ENCODE measurements at regions not wholly inside any gene's neighbourhood (a gene's known extent, or its start where the extent isn't known, plus 50 kb on each side); places are given as distances from the start of the nearest gene placed in this dataset.
"Not testable (repeated sequence)": the region's sequence is repeated elsewhere in the genome, so short reads cannot be mapped to it uniquely, and the experiment has no call there.

GRCh38 chr5:131005963-131006684 is 158.9 kb downstream of the HINT1 start:
- no peak for DNase-seq (ENCODE audit: low spot score)

GRCh38 chr5:131001507-131001906 is 163.5 kb downstream of the HINT1 start:
- DNase-seq (ENCODE audit: low spot score): no peak

- no peak for DNase-seq (ENCODE audit: low spot score)
Observed at GRCh38 chr5:131000289-131000688, 164.8 kb downstream of the HINT1 start.

- not testable (repeated sequence) for DNase-seq (ENCODE audit: low spot score)
Observed at GRCh38 chr5:130996720-130997119, 168.3 kb downstream of the HINT1 start.

GRCh38 chr5:130995851-130996250 is 169.2 kb downstream of the HINT1 start:
- DNase-seq (ENCODE audit: low spot score): no peak

- no peak for DNase-seq (ENCODE audit: low spot score)
Observed at GRCh38 chr5:130995254-130995515, 169.9 kb downstream of the HINT1 start.

GRCh38 chr5:130994496-130995253 is 170.4 kb downstream of the HINT1 start:
- DNase-seq (ENCODE audit: low spot score): no peak

- no peak for DNase-seq (ENCODE audit: low spot score)
Observed at GRCh38 chr5:130992621-130993020, 172.4 kb downstream of the HINT1 start.

GRCh38 chr5:130992095-130992494 is 173.0 kb downstream of the HINT1 start:
- no peak for DNase-seq (ENCODE audit: low spot score)

- DNase-seq (ENCODE audit: low spot score): no peak
Observed at GRCh38 chr5:130985776-130986175, 179.3 kb downstream of the HINT1 start.

GRCh38 chr5:130981663-130982062 is 183.4 kb downstream of the HINT1 start:
- no peak for DNase-seq (ENCODE audit: low spot score)

- no peak for DNase-seq (ENCODE audit: low spot score)
Observed at GRCh38 chr5:130978475-130978874, 186.6 kb downstream of the HINT1 start.

- no peak for DNase-seq (ENCODE audit: low spot score)
Observed at GRCh38 chr5:130976493-130976892, 188.6 kb downstream of the HINT1 start.

GRCh38 chr5:130975847-130976246 is 189.2 kb downstream of the HINT1 start:
- DNase-seq (ENCODE audit: low spot score): no peak

GRCh38 chr5:130975299-130975698 is 189.8 kb downstream of the HINT1 start:
- DNase-seq (ENCODE audit: low spot score): no peak

GRCh38 chr5:130974021-130974683 is 190.9 kb downstream of the HINT1 start:
- no peak for DNase-seq (ENCODE audit: low spot score)

- no peak for DNase-seq (ENCODE audit: low spot score)
Observed at GRCh38 chr5:130966990-130967525, 198.0 kb downstream of the HINT1 start.

GRCh38 chr5:130965920-130966319 is 199.1 kb downstream of the HINT1 start:
- no peak for DNase-seq (ENCODE audit: low spot score)

GRCh38 chr5:130965360-130965759 is 199.7 kb downstream of the HINT1 start:
- no peak for DNase-seq (ENCODE audit: low spot score)

GRCh38 chr5:130964231-130965202 is 200.5 kb downstream of the HINT1 start:
- no peak for DNase-seq (ENCODE audit: low spot score)

- DNase-seq (ENCODE audit: low spot score): no peak
Observed at GRCh38 chr5:130963798-130964197, 201.3 kb downstream of the HINT1 start.

- no peak for DNase-seq (ENCODE audit: low spot score)
Observed at GRCh38 chr5:130957151-130957550, 207.9 kb downstream of the HINT1 start.
